GM21360 (cell line): ENCODE measurements at regions not wholly inside any gene's neighbourhood (a gene's known extent, or its start where the extent isn't known, plus 50 kb on each side); places are given as distances from the start of the nearest gene placed in this dataset.

Experiments
- ATAC-seq: cut with Tn5 transposase; IDR thresholded peaks from one replicate; pipeline ENCODE4 v1.9.1; 2021; ENCODE audit warnings: mild to moderate bottlenecking, moderate library complexity; ENCODE audit not compliant: unreplicated experiment

- ATAC-seq = peak; percentile 63
Observed at GRCh38 chr3:159852821-159853505, 135.7 kb upstream of the IL12A start.

GRCh38 chr3:159853506-159853864 lies 135.2 kb upstream of the IL12A start:
- ATAC-seq = no peak

- ATAC-seq = no peak
Observed at GRCh38 chr3:159854500-159855124, 134.0 kb upstream of the IL12A start.

GRCh38 chr3:159855599-159856346 lies 132.9 kb upstream of the IL12A start:
- no peak for ATAC-seq

- ATAC-seq = no peak
Observed at GRCh38 chr3:159856590-159857104, 132.0 kb upstream of the IL12A start.

GRCh38 chr3:159857840-159858239 lies 130.8 kb upstream of the IL12A start:
- no peak for ATAC-seq

- no peak for ATAC-seq
Observed at GRCh38 chr3:159858650-159859049, 130.0 kb upstream of the IL12A start.

- no peak for ATAC-seq
Observed at GRCh38 chr3:159859424-159859823, 129.2 kb upstream of the IL12A start.

GRCh38 chr3:159859836-159860235 lies 128.8 kb upstream of the IL12A start:
- ATAC-seq = no peak

GRCh38 chr3:159860269-159861116 lies 128.1 kb upstream of the IL12A start:
- no peak for ATAC-seq

GRCh38 chr3:159861369-159861987 lies 127.2 kb upstream of the IL12A start:
- ATAC-seq = peak; percentile 75

- no peak for ATAC-seq
Observed at GRCh38 chr3:159865041-159865579, 123.5 kb upstream of the IL12A start.

- ATAC-seq = no peak
Observed at GRCh38 chr3:159866201-159866746, 122.4 kb upstream of the IL12A start.

GRCh38 chr3:159867372-159867771 lies 121.3 kb upstream of the IL12A start:
- no peak for ATAC-seq

- ATAC-seq = no peak
Observed at GRCh38 chr3:159870723-159871122, 117.9 kb upstream of the IL12A start.

- ATAC-seq = no peak
Observed at GRCh38 chr3:159872374-159873109, 116.1 kb upstream of the IL12A start.

- no peak for ATAC-seq
Observed at GRCh38 chr3:159875116-159875515, 113.5 kb upstream of the IL12A start.

- no peak for ATAC-seq
Observed at GRCh38 chr3:159877924-159878323, 110.7 kb upstream of the IL12A start.

GRCh38 chr3:159879146-159879545 lies 109.5 kb upstream of the IL12A start:
- no peak for ATAC-seq
